ENCODE measurements at regions not wholly inside any gene's neighbourhood (a gene's known extent, or its start where the extent isn't known, plus 50 kb on each side); places are given as distances from the start of the nearest gene placed in this dataset.
A peak's percentile ranks its signal among the peaks of the same experiment; 100 is the strongest.

DNA sequence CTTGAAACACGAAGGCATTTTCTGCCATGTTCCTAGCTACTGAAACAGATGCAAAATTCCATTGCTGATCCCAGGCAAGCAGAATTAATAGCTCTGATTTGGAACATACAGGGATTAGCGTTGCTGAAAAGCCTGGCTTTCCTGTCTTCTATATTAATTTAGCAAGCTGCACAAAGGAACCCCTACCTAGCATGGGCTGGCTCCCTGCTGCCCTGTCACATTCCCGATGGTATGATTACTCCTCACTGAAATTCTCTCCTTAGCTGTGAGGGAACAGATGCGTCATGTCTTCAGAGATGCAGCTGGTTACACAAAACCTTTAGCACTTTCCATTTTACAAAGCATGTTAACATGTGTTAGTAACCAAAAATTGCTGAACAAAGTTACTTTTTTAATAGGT lies 878.9 kb downstream of the TYW1 start:
- POLR2A ChIA-PET (ENCODE audit: partially characterized antibody), result no interaction called here
- H2BK15ac ChIP-seq (ENCODE audit: low read length), result no peak overlapping the region
- H3K4me3 ChIP-seq (ENCODE audit: extremely low read depth in 1 of 4, insufficient read depth in 2 of 4, low read depth in 3 of 4, low read length in 4 of 4), result no peak overlapping the region
- no peak overlapping the region for H2BK5ac ChIP-seq (ENCODE audit: low read depth, low read length)
- H3K27ac ChIP-seq (ENCODE audit: low read depth, low read length), result no peak overlapping the region
- H3K14ac ChIP-seq (ENCODE audit: insufficient read length), result no peak overlapping the region
- no peak overlapping the region for H4K8ac ChIP-seq (ENCODE audit: extremely low read depth, insufficient read depth, low read length)
- H3K56ac ChIP-seq (replicated peaks; ENCODE audit: insufficient read length, low read depth, low read length), result no peak overlapping the region
- no peaks in the 10 kb centered on the region for H3K4me1 ChIP-seq (replicated peaks in 1 of 4; ENCODE audit: control insufficient read depth in 3 of 4, insufficient read depth in 4 of 4, low read length in 3 of 4)
- no peak overlapping the region for H3K4ac ChIP-seq (replicated peaks; ENCODE audit: insufficient read length, low read depth, low read length)
- no peaks in the 10 kb centered on the region for H3K27me3 ChIP-seq (replicated peaks in 1 of 4; ENCODE audit: control insufficient read depth in 3 of 4, extremely low read depth in 1 of 4, insufficient read depth in 3 of 4, low read length in 3 of 4)
- peak overlapping the region; percentile 44; the same call in 1 of the 2 replicates for H2AFZ ChIP-seq (ENCODE audit: low read length)
- no peak overlapping the region for H4K5ac ChIP-seq (ENCODE audit: insufficient read length, low read depth, low read length)
- H3K9ac ChIP-seq (replicated peaks in 1 of 4; ENCODE audit: extremely low read depth in 1 of 4, low read depth in 3 of 4, low read length in 3 of 4), result no peak overlapping the region
- CTCF ChIA-PET (ENCODE audit: partially characterized antibody), result no interaction called here
- H4K20me1 ChIP-seq (replicated peaks in 1 of 2; ENCODE audit: control insufficient read depth in 1 of 2, insufficient read depth in 2 of 2, low read length in 2 of 2), result no peaks in the 10 kb centered on the region
- no peaks in the 10 kb centered on the region for H3K23me2 ChIP-seq (ENCODE audit: low read depth, low read length)
- no peak for DNase-seq (ENCODE audit: low read depth in 1 of 2, low spot score in 2 of 2)
- no peak overlapping the region for H2AK5ac ChIP-seq (ENCODE audit: low read depth, low read length)
- H3K23ac ChIP-seq (ENCODE audit: insufficient read length), result no peak overlapping the region
- no peak overlapping the region for H2BK12ac ChIP-seq (ENCODE audit: low read depth, low read length)
- H3K9me3 ChIP-seq (ENCODE audit: insufficient read depth in 2 of 2, low read depth in 1 of 2, low read length in 1 of 2), result no peaks in the 10 kb centered on the region
- 79% methylated on average over 4 of the region's 4 CpGs; no CpG with 5 or more reads in 1 of the 2 experiments for WGBS, 2 experiments (ENCODE audit: extremely low coverage in 1 of 2, insufficient coverage in 1 of 2, insufficient read length in 1 of 2, insufficient replicate concordance in 2 of 2, low coverage in 1 of 2, low lambda C conversion rate in 2 of 2, missing lambda C conversion rate in 1 of 2)
- H3K36me3 ChIP-seq (ENCODE audit: control insufficient read depth in 2 of 4, insufficient read depth in 4 of 4, low read length in 3 of 4), result no peaks in the 10 kb centered on the region
- H4K91ac ChIP-seq (replicated peaks; ENCODE audit: insufficient read length, low read length), result no peak overlapping the region
- no peaks in the 10 kb centered on the region for H3K79me1 ChIP-seq (ENCODE audit: low read depth, low read length)
- no peak for TF ChIP-seq SIX5 (IDR thresholded peaks at IDR 0.05; ENCODE audit: low read depth, low read length)
- TF ChIP-seq, protein P1, sequence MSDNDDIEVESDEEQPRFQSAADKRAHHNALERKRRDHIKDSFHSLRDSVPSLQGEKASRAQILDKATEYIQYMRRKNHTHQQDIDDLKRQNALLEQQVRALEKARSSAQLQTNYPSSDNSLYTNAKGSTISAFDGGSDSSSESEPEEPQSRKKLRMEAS (IDR thresholded peaks at IDR 0.05), result no peak
- no peak overlapping the region for H2BK120ac ChIP-seq (replicated peaks; ENCODE audit: low read depth, low read length)
- H3K4me2 ChIP-seq (ENCODE audit: insufficient read depth in 1 of 2, low read depth in 2 of 2, low read length in 2 of 2), result no peak overlapping the region
- no peak overlapping the region for H2BK20ac ChIP-seq (ENCODE audit: low read length)
- H3K79me2 ChIP-seq (ENCODE audit: control insufficient read depth in 1 of 2, insufficient read depth in 2 of 2, low read length in 2 of 2), result no peaks in the 10 kb centered on the region
- no peak overlapping the region for H3K18ac ChIP-seq (ENCODE audit: extremely low read depth, low read length)
- no peak for FAIRE-seq

All from H1 (cell line).